Naive B cell (primary cell): ENCODE measurements at regions not wholly inside any gene's neighbourhood (a gene's known extent, or its start where the extent isn't known, plus 50 kb on each side); places are given as distances from the start of the nearest gene placed in this dataset.
"Not testable (repeated sequence)": the region's sequence is repeated elsewhere in the genome, so short reads cannot be mapped to it uniquely, and the experiment has no call there.

Source experiments
- ATAC-seq, 2 donors: fragments of 150-1000 bp; cut with Tn5 transposase; 2 replicates each; pipeline ENCODE4 v1.10.0; 2021; ENCODE audit warnings: low read depth in 2 of 2, mild to moderate bottlenecking in 2 of 2, moderate library complexity in 2 of 2
- DNase-seq: peaks from one replicate; pipeline ENCODE4 v3.0.0; 2022
- H3K27ac Mint-ChIP-seq, 6 donors: one replicate each; pipeline ENCODE4 v1.8.0; 2020 to 2022; ENCODE audit warnings: mild to moderate bottlenecking in 6 of 6, mixed read lengths in 6 of 6, moderate library complexity in 5 of 6, inconsistent platforms in 2 of 6
- H3K27me3 Mint-ChIP-seq, 3 donors: one replicate each; pipeline ENCODE4 v1.8.0; 2021 to 2022; ENCODE audit warnings: mixed read lengths in 3 of 3, mild to moderate bottlenecking in 1 of 3
- H3K36me3 Mint-ChIP-seq, 2 donors: one replicate each; pipeline ENCODE4 v1.8.0; 2020 to 2022; ENCODE audit warnings: mixed read lengths in 2 of 2, inconsistent platforms in 1 of 2, mild to moderate bottlenecking in 1 of 2
- H3K4me1 Mint-ChIP-seq, 3 donors: one replicate each; pipeline ENCODE4 v1.8.0; 2020 to 2022; ENCODE audit warnings: mixed read lengths in 3 of 3, inconsistent platforms in 1 of 3, mild to moderate bottlenecking in 1 of 3, moderate library complexity in 1 of 3
- H3K4me3 Mint-ChIP-seq, 8 donors: one replicate each; pipeline ENCODE4 v1.8.0; 2020 to 2022; ENCODE audit warnings: mild to moderate bottlenecking in 8 of 8, mixed read lengths in 8 of 8, moderate library complexity in 8 of 8, inconsistent platforms in 2 of 8
- H3K9me3 Mint-ChIP-seq, 7 donors: one replicate each; pipeline ENCODE4 v1.8.0; 2020 to 2022; ENCODE audit warnings: mixed read lengths in 7 of 7, mild to moderate bottlenecking in 5 of 7, inconsistent platforms in 2 of 7, moderate library complexity in 1 of 7

DNA sequence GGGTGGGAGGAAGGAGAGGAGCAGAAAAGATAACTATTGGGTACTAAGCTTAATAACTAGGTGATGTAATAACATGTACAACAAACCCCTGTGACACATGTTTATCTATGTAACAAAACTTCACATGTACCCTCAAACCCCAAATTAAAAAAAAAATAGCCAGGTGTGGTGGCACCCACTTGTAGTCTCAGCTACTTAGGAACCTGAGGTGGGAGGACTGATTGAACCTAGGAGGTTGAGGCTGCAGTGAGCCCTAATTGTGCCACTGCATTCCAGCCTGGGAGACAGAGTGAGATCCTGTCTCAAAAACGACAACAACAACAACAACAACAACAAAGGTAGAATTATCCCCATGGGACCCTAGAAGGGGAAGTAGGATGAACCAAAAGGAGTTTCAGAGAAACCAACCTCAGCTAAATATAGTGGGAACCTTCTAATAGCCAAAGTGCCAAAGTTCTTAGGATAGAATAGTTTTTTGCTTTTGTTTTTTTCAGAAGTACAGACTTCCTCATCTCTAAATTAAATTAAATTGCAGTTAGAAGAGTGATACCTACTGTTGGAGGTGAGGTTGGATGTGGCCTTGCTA is 67.9 kb upstream of the MEGF10 start:
- H3K36me3 Mint-ChIP-seq, DNase-seq, H3K9me3 Mint-ChIP-seq, ATAC-seq, H3K27me3 Mint-ChIP-seq: not testable (repeated sequence)
- Mint-ChIP-seq H3K27ac (peak overlapping the region in 1 of 6 donors; percentile 38), H3K4me3 (peak overlapping the region in 1 of 8 donors; percentile 22), H3K4me1 (peaks cover 11 to 23% (median 13%) of the 10 kb centered on the region in 3 donors)

DNA sequence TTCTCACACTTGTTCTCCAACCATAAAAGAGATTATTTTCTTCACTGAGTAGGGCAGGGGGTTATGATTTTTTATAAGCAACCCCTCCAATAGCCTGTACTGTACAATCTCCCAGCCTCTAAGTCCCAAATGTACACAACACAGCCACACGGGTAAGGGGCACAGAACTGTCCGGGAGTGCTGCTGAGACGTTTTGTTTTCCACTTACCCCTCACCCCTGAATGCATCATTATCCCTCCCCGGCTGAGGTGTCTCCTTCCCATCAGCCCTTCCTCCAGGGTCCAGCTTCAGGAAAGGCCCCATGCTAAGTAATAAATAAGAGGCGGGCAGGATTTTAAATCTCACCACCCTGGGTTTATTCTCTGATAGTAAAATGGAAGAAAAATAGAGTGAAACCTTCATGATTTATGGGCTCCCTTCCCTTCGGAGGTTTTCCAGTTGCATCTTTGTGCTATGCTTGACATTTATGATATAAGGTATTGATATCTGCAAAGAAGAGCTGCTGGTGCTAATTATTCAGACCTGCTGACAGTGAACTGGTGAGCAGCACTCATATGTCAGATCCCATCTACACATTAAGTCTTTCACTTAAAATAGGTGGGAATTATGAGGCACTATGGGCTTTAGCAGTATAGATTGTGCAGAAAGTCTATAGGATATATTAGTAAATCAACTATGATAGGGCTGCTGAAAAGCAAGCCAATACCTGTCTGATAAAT is 67.2 kb upstream of the MEGF10 start:
- peaks cover 11 to 23% (median 13%) of the 10 kb centered on the region in 3 donors for H3K4me1 Mint-ChIP-seq
- H3K4me3 Mint-ChIP-seq: no peak overlapping the region
- peaks cover 0 to 11% (median 3%) of the 10 kb centered on the region in 7 donors for H3K9me3 Mint-ChIP-seq
- DNase-seq: no peak
- no peak for ATAC-seq
- no peaks in the 10 kb centered on the region for H3K27me3 Mint-ChIP-seq
- peak overlapping the region in 2 of 6 donors; percentile 26 to 38 for H3K27ac Mint-ChIP-seq
- H3K36me3 Mint-ChIP-seq: peaks cover 0 to 8% of the 10 kb centered on the region in 2 donors

DNA sequence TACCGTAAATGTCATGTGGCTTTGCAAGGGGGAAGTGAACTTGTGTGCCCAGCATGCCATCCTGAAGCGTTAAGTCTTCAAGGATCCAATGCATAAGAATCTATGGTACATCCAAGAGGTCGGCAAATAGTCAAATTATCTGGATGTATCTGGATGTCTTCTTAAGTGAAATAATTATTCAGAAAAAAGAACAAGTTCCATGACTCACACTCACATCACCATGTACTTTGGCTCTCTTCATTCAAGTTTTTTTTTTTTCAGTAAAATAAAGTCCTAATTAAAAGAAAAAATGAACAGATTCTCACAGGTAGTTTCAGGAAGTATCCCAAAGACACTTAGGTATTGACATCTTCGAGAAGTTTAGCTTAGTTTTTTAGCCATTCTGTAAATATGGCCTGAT is 62.7 kb upstream of the MEGF10 start:
- Mint-ChIP-seq H3K36me3 (peaks cover 0 to 7% of the 10 kb centered on the region in 2 donors), H3K4me3 (peak overlapping the region in 2 of 8 donors; percentile 84 to 89), H3K9me3 (peaks cover 0 to 4% (median 0%) of the 10 kb centered on the region in 7 donors), H3K27me3 (no peaks in the 10 kb centered on the region), H3K27ac (peak overlapping the region in 1 of 6 donors; percentile 73), H3K4me1 (peaks cover 20 to 26% (median 21%) of the 10 kb centered on the region in 3 donors)
- ATAC-seq: no peak
- no peak for DNase-seq

DNA sequence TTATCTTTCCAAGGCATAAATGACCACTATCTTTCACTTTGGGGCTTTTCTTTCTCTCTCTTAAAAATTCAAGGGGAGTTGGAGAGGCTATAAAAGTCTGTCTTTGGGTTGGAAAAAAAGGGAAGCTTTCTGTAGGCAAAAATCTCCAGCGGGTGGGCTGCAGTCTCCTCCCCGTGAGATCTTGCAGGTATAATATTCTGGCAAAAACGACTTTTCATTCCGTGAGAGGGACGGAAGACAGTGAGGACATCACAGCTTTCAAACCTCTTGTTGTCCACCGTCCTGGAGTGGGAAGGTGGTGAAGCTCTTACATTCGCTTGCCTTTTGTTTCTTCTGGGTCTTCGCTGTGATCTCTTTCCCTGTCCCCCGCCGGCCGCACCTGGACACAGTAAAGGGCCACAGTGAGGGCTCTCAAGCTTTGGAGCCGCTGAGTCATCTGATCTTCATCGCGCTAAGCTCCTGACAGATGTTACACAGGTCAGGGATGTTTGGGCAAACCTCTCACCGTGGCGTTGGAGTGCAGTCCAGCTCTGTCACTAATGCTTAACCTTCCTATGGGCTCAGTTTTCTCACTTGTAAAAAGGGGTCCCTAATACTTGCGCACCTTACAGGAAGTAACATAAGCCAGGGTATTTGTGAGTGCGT is 61.9 kb upstream of the MEGF10 start:
- Mint-ChIP-seq H3K4me3 (peak overlapping the region; percentile 80 to 94 (median 84)), H3K9me3 (peaks cover 0 to 4% (median 0%) of the 10 kb centered on the region in 7 donors), H3K4me1 (peaks cover 17 to 19% (median 18%) of the 10 kb centered on the region in 3 donors), H3K27me3 (no peaks in the 10 kb centered on the region), H3K27ac (peak overlapping the region; percentile 62 to 92 (median 77)), H3K36me3 (peaks cover 0 to 7% of the 10 kb centered on the region in 2 donors)
- DNase-seq: no peak
- no peak for ATAC-seq

DNA sequence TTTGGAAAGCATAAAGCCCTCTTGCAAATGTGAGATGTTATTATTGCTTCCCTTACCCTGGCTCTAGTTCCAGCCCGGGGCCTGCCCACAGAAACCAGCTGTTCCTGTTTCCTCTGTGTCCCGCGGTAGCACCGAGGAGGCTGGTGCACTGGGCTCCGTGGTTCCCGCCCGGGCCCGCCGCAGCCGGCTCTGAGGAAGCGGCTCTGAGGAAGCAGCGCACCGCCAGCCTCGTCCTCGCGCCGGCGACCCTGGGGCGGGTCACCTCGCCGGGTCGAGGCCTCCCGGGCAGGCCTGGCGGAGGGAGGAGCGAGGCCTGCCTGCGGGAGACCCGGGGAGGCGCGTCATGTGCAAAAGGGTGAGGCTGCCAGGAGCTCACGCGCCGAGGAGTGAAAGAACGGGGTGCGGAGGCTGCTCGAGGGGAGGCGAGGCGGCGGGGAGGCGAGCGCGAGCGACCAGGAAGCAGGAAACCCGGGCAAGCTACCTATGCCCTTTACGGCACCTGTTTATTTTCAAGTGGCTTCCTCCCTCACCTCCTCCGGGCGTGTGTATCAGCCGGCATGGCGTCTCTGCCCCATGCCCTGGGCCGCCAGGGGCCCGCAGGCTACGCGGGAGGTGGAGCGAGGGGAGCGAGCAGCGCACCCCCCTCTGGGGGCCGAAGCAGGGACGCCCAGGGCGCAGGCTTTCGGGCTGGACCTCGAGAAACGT is 61.3 kb upstream of the MEGF10 start:
- peak; percentile 80 to 83 for ATAC-seq
- H3K4me1 Mint-ChIP-seq: peaks cover 17 to 21% (median 19%) of the 10 kb centered on the region in 3 donors
- peaks cover 0 to 7% of the 10 kb centered on the region in 2 donors for H3K36me3 Mint-ChIP-seq
- DNase-seq: peak; percentile 66
- H3K4me3 Mint-ChIP-seq: peak overlapping the region; percentile 80 to 94 (median 84)
- H3K9me3 Mint-ChIP-seq: peaks cover 0 to 4% (median 0%) of the 10 kb centered on the region in 7 donors
- H3K27me3 Mint-ChIP-seq: no peaks in the 10 kb centered on the region
- H3K27ac Mint-ChIP-seq: peak overlapping the region; percentile 62 to 92 (median 84)

DNA sequence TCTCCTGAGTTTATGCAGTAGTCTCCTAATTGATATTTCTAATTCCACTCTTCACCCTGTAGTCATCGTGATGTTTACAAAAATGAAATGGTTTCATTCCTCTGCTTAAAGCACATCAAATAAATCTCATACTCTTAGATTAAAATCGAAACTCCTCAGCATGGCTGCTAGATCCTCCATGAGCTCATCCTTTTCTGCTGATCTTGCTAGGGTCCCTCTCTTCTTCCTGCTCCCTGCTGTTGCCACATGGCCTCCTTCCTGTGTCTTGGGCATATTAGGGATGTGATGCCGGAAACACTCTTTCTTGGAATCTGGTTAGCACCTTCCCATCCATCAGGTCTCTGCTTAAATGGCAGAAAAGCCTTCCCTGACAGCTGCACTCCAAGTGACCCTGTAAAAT is 59.5 kb upstream of the MEGF10 start:
- Mint-ChIP-seq H3K36me3 (peaks cover 0 to 14% of the 10 kb centered on the region in 2 donors), H3K27ac (peak overlapping the region in 2 of 6 donors; percentile 1), H3K4me3 (peak overlapping the region in 6 of 8 donors; percentile 57 to 84 (median 74)), H3K27me3 (no peaks in the 10 kb centered on the region), H3K9me3 (peaks cover 0 to 4% (median 0%) of the 10 kb centered on the region in 7 donors), H3K4me1 (peaks cover 19 to 21% (median 20%) of the 10 kb centered on the region in 3 donors)
- ATAC-seq (no peak), DNase-seq (no peak)

DNA sequence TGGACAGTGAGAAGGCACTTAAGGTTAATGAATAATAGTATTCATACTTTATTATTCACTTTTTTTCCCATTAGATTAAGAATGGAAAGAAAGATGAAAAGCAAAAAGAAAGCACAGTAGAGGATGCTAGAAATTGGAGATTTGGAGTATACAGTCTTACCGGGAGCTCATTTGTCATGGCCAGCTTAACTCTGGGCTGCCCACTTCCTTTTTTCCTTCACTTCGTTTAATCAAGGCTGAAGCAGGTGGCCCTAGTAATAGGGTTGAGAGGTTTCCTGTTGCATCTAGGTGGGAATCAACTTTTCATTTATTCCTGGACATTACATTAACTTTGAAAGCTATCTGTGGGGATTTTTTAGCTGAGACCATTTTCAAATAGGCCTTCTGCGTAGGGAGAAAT is 57.0 kb upstream of the MEGF10 start:
- H3K4me3 Mint-ChIP-seq: no peak overlapping the region
- no peaks in the 10 kb centered on the region for H3K27me3 Mint-ChIP-seq
- no peaks in the 10 kb centered on the region for H3K9me3 Mint-ChIP-seq
- peaks cover 16 to 20% (median 18%) of the 10 kb centered on the region in 3 donors for H3K4me1 Mint-ChIP-seq
- H3K27ac Mint-ChIP-seq: no peak overlapping the region
- no peak for ATAC-seq
- DNase-seq: no peak
- H3K36me3 Mint-ChIP-seq: peaks cover 6 to 14% of the 10 kb centered on the region in 2 donors

DNA sequence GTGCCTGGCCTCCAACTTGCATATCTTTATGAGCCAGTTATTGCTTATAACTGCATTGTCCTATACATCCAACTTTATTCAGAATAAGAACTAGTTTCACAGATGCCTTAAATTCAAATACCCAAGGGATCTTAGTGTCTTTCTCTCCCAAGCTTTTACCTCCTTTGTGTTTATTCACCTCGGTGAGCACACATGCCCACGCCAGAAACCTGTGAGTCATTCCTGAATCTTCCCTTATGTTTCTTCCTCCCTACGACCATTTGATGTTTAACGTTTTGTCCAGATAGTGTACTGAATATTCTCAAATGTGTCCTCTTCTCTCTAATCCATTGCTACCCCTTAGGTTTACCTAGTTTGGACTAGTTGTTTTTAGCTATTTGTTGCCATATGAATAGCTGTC is 55.5 kb upstream of the MEGF10 start:
- no peak for ATAC-seq
- H3K27ac Mint-ChIP-seq: no peak overlapping the region

DNA sequence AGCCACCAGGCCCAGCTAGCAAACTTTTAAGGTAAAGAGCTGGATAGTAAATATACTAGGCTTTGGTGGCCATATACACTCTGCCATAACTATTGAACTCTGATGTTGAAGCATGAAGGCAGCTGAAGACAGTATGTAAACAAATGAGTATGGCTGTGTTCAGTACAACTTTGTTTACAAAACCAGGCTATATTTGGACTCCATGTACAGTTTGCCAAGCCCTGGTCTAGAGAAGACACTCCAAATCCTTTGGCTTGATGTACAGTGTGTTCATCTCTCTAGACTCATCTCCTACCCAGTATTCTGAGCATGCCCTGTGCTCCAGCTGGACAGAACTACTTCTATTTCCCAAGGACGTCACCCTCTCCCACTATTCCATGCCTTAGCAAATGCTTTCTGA is 54.3 kb upstream of the MEGF10 start:
- Mint-ChIP-seq H3K27ac (no peak overlapping the region), H3K9me3 (no peaks in the 10 kb centered on the region), H3K4me3 (peak overlapping the region in 1 of 8 donors; percentile 1), H3K36me3 (peaks cover 6 to 14% of the 10 kb centered on the region in 2 donors), H3K27me3 (peaks cover 0 to 3% (median 0%) of the 10 kb centered on the region in 3 donors), H3K4me1 (peaks cover 0 to 7% (median 4%) of the 10 kb centered on the region in 3 donors)
- ATAC-seq: no peak
- DNase-seq: no peak

More for the DNA sequence above, 55.5 kb upstream of the MEGF10 start:
- no peak for DNase-seq
- H3K36me3 Mint-ChIP-seq: peaks cover 6 to 14% of the 10 kb centered on the region in 2 donors
- H3K4me1 Mint-ChIP-seq: peaks cover 2 to 12% (median 9%) of the 10 kb centered on the region in 3 donors
- H3K4me3 Mint-ChIP-seq: no peak overlapping the region
- no peaks in the 10 kb centered on the region for H3K9me3 Mint-ChIP-seq
- H3K27me3 Mint-ChIP-seq: no peaks in the 10 kb centered on the region
